HepG2 (cell line): ENCODE measurements at regions not wholly inside any gene's neighbourhood (a gene's known extent, or its start where the extent isn't known, plus 50 kb on each side); places are given as distances from the start of the nearest gene placed in this dataset.

Experiments used
- ATAC-seq: fragments of 200-7000 bp; cut with Tn5 transposase; 3 replicates; pipeline ENCODE4 v1.9.1; 2020; ENCODE audit warnings: mild to moderate bottlenecking, moderate library complexity
- BruUV-seq: library from RNA; stranded (reverse); fragments of 400-500 nt; replicated peaks from 2 replicates; lab custom pipeline; 2021; lab: Mats Ljungman, UMichigan
- CTCF ChIA-PET: fragments of 300-600 bp; formaldehyde crosslinking; extraction: SDS; loops from one replicate; lab custom pipeline; 2021; ENCODE audit warnings: low total read pairs, inconsistent platforms, low intra/inter-chr PET ratio; lab: Yijun Ruan, JAX
- POLR2A ChIA-PET: fragments of 350-600 bp; sonication (Branson Sonifier 250); formaldehyde crosslinking; loops from one replicate; lab custom pipeline; 2020; ENCODE audit warnings: antibody characterized with exemption, inconsistent platforms; lab: Yijun Ruan, JAX
- DNase-seq: peaks from one replicate; pipeline ENCODE4 v3.0.0-alpha.2; 2015; ENCODE audit warnings: low spot score
- FAIRE-seq: peaks from 3 replicates; lab custom pipeline; 2011; peaks lifted over from hg19 to GRCh38; lab: Jason Lieb, UNC
- H2AFZ ChIP-seq: one replicate; pipeline ENCODE4 v1.6.1; 2011; ENCODE audit warnings: low read length, inconsistent platforms
- H3K27ac ChIP-seq: fragments of 300-600 bp; 3 replicates; pipeline ENCODE4 v1.8.0; 2011; ENCODE audit warnings: mixed run types, mild to moderate bottlenecking, mixed read lengths, low read length, inconsistent platforms; ENCODE audit not compliant: insufficient read depth; ENCODE audit errors: extremely low read length
- H3K27me3 ChIP-seq, 2 experiments: fragments of 200-600 bp in 1 of 2; 2 replicates in 1 of 2; 3 replicates in 1 of 2; pipeline versions ENCODE4 v1.6.0 to v1.8.0; 2011; ENCODE audit warnings: low read length in 2 of 2, mild to moderate bottlenecking in 2 of 2, moderate library complexity in 2 of 2, inconsistent platforms in 1 of 2; ENCODE audit not compliant: insufficient read depth in 2 of 2, control insufficient read depth in 1 of 2
- H3K36me3 ChIP-seq, 2 experiments: fragments of 200-600 bp in 1 of 2; replicated peaks in 1 of 2; 2 replicates in 1 of 2; 3 replicates in 1 of 2; pipeline versions ENCODE4 v1.5.1 to v1.8.0; 2011; ENCODE audit warnings: low read length in 2 of 2, inconsistent platforms in 1 of 2; ENCODE audit not compliant: insufficient read depth in 2 of 2, control insufficient read depth in 1 of 2
- H3K4me1 ChIP-seq: 2 replicates; pipeline ENCODE4 v1.5.1; 2012; ENCODE audit warnings: low read length, inconsistent platforms; ENCODE audit not compliant: insufficient read depth
- H3K4me2 ChIP-seq: 2 replicates; pipeline ENCODE4 v1.6.0; 2011; ENCODE audit warnings: low read depth, low read length, inconsistent platforms
- H3K4me3 ChIP-seq, 3 experiments: fragments of 200-600 bp in 1 of 3; sonication (generic), shearing (Covaris generic) in 1 of 3; replicated peaks in 1 of 3; 2 replicates each; pipeline ENCODE4 v1.5.1; 2011 to 2016; ENCODE audit warnings: low read length in 3 of 3, inconsistent platforms in 2 of 3, low read depth in 2 of 3, mild to moderate bottlenecking in 2 of 3, control low read depth in 1 of 3, mixed read lengths in 1 of 3; ENCODE audit not compliant: insufficient read depth in 1 of 3
- H3K79me2 ChIP-seq: one replicate; pipeline ENCODE4 v1.6.1; 2011; ENCODE audit warnings: low read length, inconsistent platforms; ENCODE audit not compliant: insufficient read depth
- H3K9ac ChIP-seq: 2 replicates; pipeline ENCODE4 v1.6.0; 2011; ENCODE audit warnings: mild to moderate bottlenecking, low read depth, low read length, inconsistent platforms; ENCODE audit not compliant: insufficient read depth
- H3K9me3 ChIP-seq: 2 replicates; pipeline ENCODE4 v1.5.1; 2012; ENCODE audit warnings: mild to moderate bottlenecking, low read length
- H4K20me1 ChIP-seq: 2 replicates; pipeline ENCODE4 v1.6.0; 2011; ENCODE audit warnings: inconsistent platforms, mild to moderate bottlenecking, low read length, moderate library complexity; ENCODE audit not compliant: insufficient read depth
- HNRNPK ChIP-seq: fragments of 200-400 bp; formaldehyde crosslinking; IDR thresholded peaks from 2 replicates; pipeline ENCODE4 v1.6.1; 2018; ENCODE audit warnings: low read length, low read depth, moderate library complexity, mild to moderate bottlenecking; ENCODE audit not compliant: poor library complexity, severe bottlenecking
- ZBTB20 ChIP-seq: sonication (generic); formaldehyde crosslinking; IDR thresholded peaks from 2 replicates; pipeline ENCODE4 v1.8.1; 2023; ENCODE audit warnings: missing genetic modification reagents, low read depth, mild to moderate bottlenecking, borderline replicate concordance
- ZNF224 ChIP-seq: sonication (generic); formaldehyde crosslinking; IDR thresholded peaks from 2 replicates; pipeline ENCODE4 v1.5.0; 2020; ENCODE audit warnings: mild to moderate bottlenecking, missing genetic modification reagents
- WGBS: methylation state at CpG from one replicate; pipeline ENCODE4 v1.1.6; 2017; ENCODE audit warnings: low lambda C conversion rate; 5-methylcytosine and 5-hydroxymethylcytosine counted together
- in situ Hi-C: cut with HindIII; loops from 2 replicates; pipeline ENCODE4 v1.10.0; 2017; ENCODE audit warnings: low pct_unique_long_range_greater_than_20kb; ENCODE audit not compliant: extremely low pct_ligation_motif_present
- intact Hi-C: fragments of 100-400 bp; cut with micrococcal nuclease; formaldehyde crosslinking; loops from one replicate; pipeline ENCODE4 v1.10.0; 2022; ENCODE audit not compliant: unreplicated experiment
- TF ChIP-seq, protein P1 (sequence below): sonication (generic); formaldehyde crosslinking; IDR thresholded peaks from 2 replicates; pipeline ENCODE4 v1.8.1; 2023; ENCODE audit warnings: mild to moderate bottlenecking, missing genetic modification reagents

DNA sequence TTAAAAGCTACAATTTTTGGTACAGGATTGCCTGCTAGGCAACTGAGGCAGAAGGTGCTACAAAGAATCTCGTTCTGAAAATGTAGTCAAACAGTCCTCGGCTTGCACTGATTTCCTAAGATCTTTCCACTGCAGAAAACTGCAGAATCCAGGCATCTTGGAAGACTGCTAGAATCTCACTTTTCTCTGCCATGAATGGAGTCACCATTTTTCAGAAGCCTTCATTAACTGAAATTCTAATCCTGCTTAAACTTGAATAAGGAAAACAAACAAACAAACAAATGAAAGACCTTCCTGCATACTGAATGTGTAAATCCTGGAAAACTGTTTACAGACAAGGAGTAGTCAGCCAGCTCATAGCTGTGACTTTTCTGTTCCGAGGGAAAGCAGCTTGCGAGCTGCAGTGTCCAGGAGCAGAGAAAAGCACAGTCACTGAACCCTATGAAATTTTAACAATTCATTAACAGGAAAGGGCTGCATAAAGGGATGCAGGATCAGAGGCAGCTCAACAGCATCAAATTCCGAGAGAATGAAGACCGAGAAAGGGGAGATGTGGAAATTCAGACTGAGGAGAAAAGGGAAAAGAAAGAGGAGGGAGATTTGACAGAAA lies 210.5 kb upstream of the PIK3C3 start:
- Histone ChIP-seq H3K4me3 (no peak overlapping the region), H3K4me1 (no peaks in the 10 kb centered on the region), H3K79me2 (no peaks in the 10 kb centered on the region), H3K27ac (no peak overlapping the region), H4K20me1 (no peaks in the 10 kb centered on the region), H3K9me3 (no peaks in the 10 kb centered on the region), H3K4me2 (no peak overlapping the region), H3K9ac (no peak overlapping the region), H3K27me3 (no peaks in the 10 kb centered on the region; a peak in 1 of 5 replicates), H2AFZ (no peak overlapping the region), H3K36me3 (no peaks in the 10 kb centered on the region)
- POLR2A ChIA-PET: no interaction called here
- in situ Hi-C loops (loop anchor here (25.0 kb wide), 1 partner anchor 807 kb away; no protein-coding TSS in a partner anchor), intact Hi-C loops (loop anchor here (5.0 to 10.0 kb wide), 4 partner anchors 160 to 1900 kb away; no protein-coding TSS in a partner anchor)
- no TSS peak for BruUV-seq
- ATAC-seq (no peak), DNase-seq (no peak), FAIRE-seq (no peak)
- TF ChIP-seq, protein P1, sequence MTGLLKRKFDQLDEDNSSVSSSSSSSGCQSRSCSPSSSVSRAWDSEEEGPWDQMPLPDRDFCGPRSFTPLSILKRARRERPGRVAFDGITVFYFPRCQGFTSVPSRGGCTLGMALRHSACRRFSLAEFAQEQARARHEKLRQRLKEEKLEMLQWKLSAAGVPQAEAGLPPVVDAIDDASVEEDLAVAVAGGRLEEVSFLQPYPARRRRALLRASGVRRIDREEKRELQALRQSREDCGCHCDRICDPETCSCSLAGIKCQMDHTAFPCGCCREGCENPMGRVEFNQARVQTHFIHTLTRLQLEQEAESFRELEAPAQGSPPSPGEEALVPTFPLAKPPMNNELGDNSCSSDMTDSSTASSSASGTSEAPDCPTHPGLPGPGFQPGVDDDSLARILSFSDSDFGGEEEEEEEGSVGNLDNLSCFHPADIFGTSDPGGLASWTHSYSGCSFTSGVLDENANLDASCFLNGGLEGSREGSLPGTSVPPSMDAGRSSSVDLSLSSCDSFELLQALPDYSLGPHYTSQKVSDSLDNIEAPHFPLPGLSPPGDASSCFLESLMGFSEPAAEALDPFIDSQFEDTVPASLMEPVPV: no peak
- CTCF ChIA-PET: no interaction called here
- WGBS: 15% methylated on average over 6 of the region's 6 CpGs

- no peak overlapping the region for H2AFZ ChIP-seq
- no peak for ATAC-seq
- H3K4me3 ChIP-seq: no peak overlapping the region
- 0% methylated on average over 1 of the region's 1 CpG for WGBS
- no peaks in the 10 kb centered on the region for H3K27me3 ChIP-seq
- H3K27ac ChIP-seq: no peak overlapping the region
- BruUV-seq: no TSS peak
- no peaks in the 10 kb centered on the region for H3K9me3 ChIP-seq
- ChIA-PET CTCF (no interaction called here), POLR2A (no interaction called here)
- no peak for DNase-seq
- H3K36me3 ChIP-seq: no peaks in the 10 kb centered on the region
- no peak overlapping the region for H3K4me2 ChIP-seq
- H3K4me1 ChIP-seq: no peaks in the 10 kb centered on the region
- in situ Hi-C loops (loop anchor here (25.0 kb wide), 1 partner anchor 800 kb away; no protein-coding TSS in a partner anchor), intact Hi-C loops (no loop called here)
- no peaks in the 10 kb centered on the region for H4K20me1 ChIP-seq
- no peak overlapping the region for H3K9ac ChIP-seq
- TF ChIP-seq ZNF224: no peak
- TF ChIP-seq ZBTB20 (CRISPR knock-in tag): no peak
- TF ChIP-seq HNRNPK: peak; percentile 87
- no peak for FAIRE-seq
- no peaks in the 10 kb centered on the region for H3K79me2 ChIP-seq
Observed at GRCh38 chr18:41737218-41737617, 217.8 kb upstream of the PIK3C3 start.
